ENCODE measurements at regions not wholly inside any gene's neighbourhood (a gene's known extent, or its start where the extent isn't known, plus 50 kb on each side); places are given as distances from the start of the nearest gene placed in this dataset.
"Not testable (repeated sequence)": the region's sequence is repeated elsewhere in the genome, so short reads cannot be mapped to it uniquely, and the experiment has no call there.

- DNase-seq, result no peak
Observed at GRCh38 chr5:89722538-89722937, 687.0 kb downstream of the CETN3 start.

DNA sequence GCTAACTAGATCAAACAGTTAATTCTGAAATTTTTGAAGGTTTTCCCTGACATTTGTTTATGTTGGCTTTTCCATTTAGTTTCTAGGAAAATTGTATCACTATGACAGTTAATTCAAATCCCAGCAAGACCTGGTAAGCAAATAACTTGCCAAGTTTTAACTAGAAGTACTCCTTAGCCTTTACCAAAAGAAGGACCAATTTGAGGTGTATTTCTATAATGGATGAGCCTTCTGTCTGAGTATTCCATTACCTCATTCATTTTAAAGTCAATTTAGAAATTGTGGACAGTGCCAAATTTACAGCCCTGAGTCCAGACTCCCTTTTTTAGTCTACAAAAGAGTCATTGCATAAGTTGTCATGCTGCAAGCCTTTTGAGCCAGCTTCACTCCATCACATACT is 687.6 kb downstream of the CETN3 start:
- no peak for DNase-seq

DNA sequence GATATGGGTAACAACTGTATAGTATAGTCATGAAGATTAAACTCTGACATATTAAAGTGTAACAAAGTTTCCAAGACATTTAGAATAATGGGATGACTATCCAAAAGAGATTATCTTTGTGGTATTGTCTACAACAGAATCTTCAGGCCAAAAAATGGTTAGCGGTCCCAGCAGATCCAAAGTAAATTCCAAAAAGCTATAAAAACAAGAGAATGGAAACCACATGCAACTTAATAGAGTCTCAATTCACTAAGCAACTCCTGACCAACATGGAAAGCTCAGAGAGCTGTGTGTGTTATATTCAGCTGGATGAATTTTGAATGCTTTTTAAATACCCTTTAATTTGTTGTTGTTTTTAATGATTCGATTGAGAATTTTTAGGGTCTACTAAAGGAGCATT is 688.2 kb downstream of the CETN3 start:
- DNase-seq, result peak; percentile 44

- DNase-seq, result no peak
Observed at GRCh38 chr5:89712134-89712700, 697.3 kb downstream of the CETN3 start.

GRCh38 chr5:89711526-89711925 is 698.0 kb downstream of the CETN3 start:
- DNase-seq, result no peak

DNA sequence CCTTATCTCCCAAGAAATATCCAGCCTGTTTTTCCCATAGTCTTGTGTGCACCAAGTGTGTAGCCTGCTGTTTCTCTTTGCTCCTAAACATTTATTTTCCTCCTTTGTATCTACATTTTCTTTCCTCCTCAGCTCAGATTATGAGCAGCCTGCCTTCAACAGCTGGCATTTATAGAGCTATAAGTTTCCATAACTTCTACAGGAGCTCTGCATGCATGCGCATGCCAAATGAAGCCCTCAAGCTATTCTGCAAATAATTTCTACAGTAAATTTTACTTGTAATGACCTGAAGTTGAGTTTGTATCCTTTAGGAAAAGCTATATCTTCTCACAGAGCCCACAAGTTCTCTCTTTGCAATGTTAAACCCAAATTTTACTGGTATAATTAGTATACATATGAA is 699.5 kb downstream of the CETN3 start:
- DNase-seq, result no peak

DNA sequence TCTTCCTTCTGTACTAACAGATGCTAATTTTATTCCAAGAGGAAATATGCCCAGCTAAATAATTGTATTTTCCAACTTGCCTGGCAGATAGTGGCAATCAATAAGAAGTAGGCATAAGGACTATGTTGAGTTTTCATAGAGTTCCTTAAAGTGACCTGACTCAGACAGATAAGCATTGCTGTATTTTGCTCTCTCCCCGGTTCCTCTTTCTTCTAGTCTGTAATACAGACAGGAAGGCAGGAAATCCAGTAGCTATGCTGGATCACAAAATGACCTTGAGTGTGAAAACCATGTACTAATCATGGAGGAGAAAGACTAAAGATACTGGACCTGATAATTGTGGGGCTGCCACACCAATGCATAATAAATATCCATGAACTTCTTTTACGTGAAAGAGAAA is 701.7 kb downstream of the CETN3 start:
- DNase-seq, result no peak

GRCh38 chr5:89706731-89707130 is 702.8 kb downstream of the CETN3 start:
- DNase-seq, result peak; percentile 18

DNA sequence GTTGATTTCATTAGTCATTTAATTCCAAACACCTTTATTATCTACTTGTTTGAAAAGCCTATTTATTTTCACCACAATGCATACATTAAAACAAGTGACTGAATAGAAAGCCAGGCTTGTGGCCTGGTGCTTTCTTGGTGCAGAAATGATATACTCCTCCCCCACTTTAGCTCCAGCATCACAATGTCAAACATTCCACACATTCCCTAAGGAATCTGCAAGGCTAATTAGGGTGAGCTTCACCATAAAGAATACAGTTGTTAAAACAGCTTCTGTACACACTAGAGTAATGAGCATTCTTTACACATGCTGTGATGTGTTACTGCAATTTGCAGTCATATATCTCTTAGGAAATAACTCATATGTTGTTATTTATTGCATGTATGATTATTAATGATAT is 705.7 kb downstream of the CETN3 start:
- DNase-seq, result peak; percentile 83

- no peak for DNase-seq
Observed at GRCh38 chr5:89698028-89698427, 711.5 kb downstream of the CETN3 start.

DNA sequence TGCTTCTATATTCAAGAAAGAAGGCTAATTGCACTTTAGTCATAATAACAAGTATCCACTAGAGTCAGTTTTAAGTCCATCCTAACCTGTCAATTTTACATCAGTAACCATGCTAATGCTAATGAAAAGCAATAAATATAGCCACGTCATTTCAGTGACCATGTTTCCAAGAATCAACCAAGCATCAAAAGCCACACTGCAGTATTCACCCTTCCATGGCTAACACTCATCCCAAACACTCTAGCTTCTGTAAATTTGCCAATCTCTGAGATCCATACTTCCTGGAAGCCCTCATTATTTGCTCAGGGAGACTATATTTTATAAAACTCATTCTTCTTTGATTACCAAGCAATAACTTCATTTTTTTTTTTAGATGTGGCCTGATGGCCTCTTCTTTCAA is 712.0 kb downstream of the CETN3 start:
- DNase-seq, result peak; percentile 10

DNA sequence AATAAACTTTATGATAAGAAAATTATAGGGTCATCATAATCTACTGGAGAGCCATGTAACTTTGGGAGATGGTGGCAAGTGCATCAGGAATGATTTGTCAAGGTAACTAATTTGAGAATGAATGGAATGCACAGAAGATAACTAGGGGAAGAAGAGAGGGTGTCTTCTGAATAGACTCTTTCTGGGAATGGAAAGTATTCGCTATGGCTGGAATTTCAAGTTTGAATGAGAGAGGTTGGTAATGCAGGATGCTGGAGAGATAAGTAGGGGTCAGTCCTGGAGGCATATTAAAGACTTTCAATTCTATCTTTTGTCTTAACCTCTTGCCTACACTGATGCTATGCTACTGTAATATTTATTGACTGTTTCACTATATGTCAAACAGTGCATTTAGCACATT is 714.2 kb downstream of the CETN3 start:
- DNase-seq, result no peak

GRCh38 chr5:89694026-89694550 is 715.5 kb downstream of the CETN3 start:
- no peak for DNase-seq

- DNase-seq, result no peak
Observed at GRCh38 chr5:89690331-89690730, 719.2 kb downstream of the CETN3 start.

- no peak for DNase-seq
Observed at GRCh38 chr5:89686081-89686765, 723.3 kb downstream of the CETN3 start.

GRCh38 chr5:89676634-89677033 is 732.9 kb downstream of the CETN3 start:
- DNase-seq, result no peak

DNA sequence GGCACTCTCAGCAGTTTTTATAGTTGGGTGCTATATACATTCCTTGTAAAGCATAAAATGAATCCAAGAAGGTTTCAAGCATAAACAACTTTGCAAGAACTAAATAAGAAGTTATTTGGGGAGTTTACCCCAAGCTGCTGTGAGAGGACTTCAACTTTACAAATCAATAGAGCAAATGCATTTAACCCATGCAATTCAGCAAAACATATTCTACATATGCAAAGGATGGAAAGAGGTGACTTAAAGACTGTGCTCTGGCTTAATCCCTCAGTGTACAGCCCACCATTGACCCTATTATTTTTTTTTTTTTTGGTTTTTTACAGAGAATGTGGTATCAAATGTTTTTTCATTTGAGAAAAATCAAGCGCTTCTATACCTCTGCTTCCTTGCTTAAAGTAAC is 736.5 kb downstream of the CETN3 start:
- no peak for DNase-seq

- peak; percentile 40 for DNase-seq
Observed at GRCh38 chr5:89668821-89669220, 740.7 kb downstream of the CETN3 start.

DNA sequence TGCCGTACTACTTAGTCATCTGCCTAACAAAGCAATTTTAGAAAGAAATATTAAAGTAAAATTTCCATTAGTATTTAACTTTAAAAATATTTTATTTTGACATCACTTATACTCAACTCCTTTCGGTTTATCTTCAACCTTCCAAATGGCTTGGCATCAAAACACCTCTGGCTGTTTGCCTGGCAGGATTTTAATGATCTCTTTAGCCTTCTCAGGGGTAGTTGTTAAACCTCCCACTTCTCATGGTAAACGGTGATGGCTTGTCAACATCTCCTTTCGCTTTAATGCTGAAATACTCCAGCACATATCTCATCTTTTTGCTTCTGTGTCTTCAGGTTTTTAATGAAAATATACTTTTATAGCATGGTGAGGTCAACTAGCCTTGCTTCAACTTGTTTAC is 747.1 kb downstream of the CETN3 start:
- no peak for DNase-seq

GRCh38 chr5:89638871-89639270 is 755.9 kb upstream of the MEF2C start:
- no peak for DNase-seq

GRCh38 chr5:89634176-89634575 is 751.2 kb upstream of the MEF2C start:
- not testable (repeated sequence) for DNase-seq

- DNase-seq, result not testable (repeated sequence)
Observed at GRCh38 chr5:89630064-89630463, 747.1 kb upstream of the MEF2C start.

DNA sequence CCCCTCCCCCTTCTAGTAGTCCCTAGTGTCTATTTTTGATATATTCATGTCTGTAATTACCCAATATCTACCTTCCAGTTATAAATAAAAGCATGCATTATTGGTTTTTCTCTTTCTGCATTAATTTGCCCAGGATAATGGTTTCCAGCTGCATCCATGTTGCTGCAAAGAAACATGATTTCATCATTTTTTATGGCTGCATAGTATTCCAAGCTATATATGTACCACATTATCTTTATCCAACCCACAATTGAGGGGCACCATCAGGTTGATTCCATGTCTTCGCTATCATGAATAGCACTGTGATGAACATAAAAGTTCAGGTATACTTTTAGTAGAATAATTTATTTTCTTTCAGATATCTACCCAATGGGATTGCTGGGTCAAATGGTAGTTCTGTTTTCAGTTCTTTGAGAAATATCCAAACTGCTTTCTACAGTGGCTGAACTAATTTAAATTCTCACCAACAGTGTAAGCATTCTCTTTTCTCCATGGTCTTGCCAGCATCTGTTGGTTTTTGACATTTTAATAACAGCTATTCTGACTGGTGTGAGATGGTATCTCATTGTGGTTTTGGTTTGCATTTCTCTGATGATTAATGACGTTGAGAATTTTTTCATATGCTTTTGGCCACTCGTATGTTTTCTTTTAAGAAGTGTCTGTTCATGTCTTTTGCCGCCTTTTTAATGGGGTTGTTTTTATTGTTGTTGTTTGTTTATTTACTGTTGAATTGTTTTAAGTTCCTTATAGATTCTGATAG is 746.1 kb upstream of the MEF2C start:
- peak; percentile 64 for DNase-seq
